Ectodermal cell (in vitro differentiated cells): ENCODE measurements at regions not wholly inside any gene's neighbourhood (a gene's known extent, or its start where the extent isn't known, plus 50 kb on each side); places are given as distances from the start of the nearest gene placed in this dataset.
A peak's percentile ranks its signal among the peaks of the same experiment; 100 is the strongest.

Source experiments
- H3K27ac ChIP-seq: 2 replicates; pipeline ENCODE4 v1.7.0; 2013; ENCODE audit warnings: mild to moderate bottlenecking, low read depth, low read length; ENCODE audit not compliant: insufficient read depth, poor library complexity, severe bottlenecking
- H3K27me3 ChIP-seq: 2 replicates; pipeline ENCODE4 v1.7.0; 2013; ENCODE audit warnings: mild to moderate bottlenecking, low read length; ENCODE audit not compliant: insufficient read depth, control insufficient read depth, poor library complexity, severe bottlenecking
- H3K36me3 ChIP-seq: one replicate; pipeline ENCODE4 v1.7.0; 2013; ENCODE audit warnings: low read length; ENCODE audit not compliant: control insufficient read depth, insufficient read depth
- H3K4me1 ChIP-seq: one replicate; pipeline ENCODE4 v1.7.0; 2013; ENCODE audit warnings: low read length; ENCODE audit not compliant: control insufficient read depth, insufficient read depth
- H3K4me3 ChIP-seq: 2 replicates; pipeline ENCODE4 v1.7.0; 2013; ENCODE audit warnings: low read depth, low read length, control low read depth; ENCODE audit not compliant: insufficient read depth
- H3K9me3 ChIP-seq: 2 replicates; pipeline ENCODE4 v1.7.0; 2013; ENCODE audit warnings: mild to moderate bottlenecking, low read length, moderate library complexity; ENCODE audit not compliant: control insufficient read depth
- WGBS, 2 experiments: methylation state at CpG; one replicate each; pipeline ENCODE4 v1.1.7; 2013; ENCODE audit warnings: missing lambda C conversion rate in 2 of 2; 5-methylcytosine and 5-hydroxymethylcytosine counted together

DNA sequence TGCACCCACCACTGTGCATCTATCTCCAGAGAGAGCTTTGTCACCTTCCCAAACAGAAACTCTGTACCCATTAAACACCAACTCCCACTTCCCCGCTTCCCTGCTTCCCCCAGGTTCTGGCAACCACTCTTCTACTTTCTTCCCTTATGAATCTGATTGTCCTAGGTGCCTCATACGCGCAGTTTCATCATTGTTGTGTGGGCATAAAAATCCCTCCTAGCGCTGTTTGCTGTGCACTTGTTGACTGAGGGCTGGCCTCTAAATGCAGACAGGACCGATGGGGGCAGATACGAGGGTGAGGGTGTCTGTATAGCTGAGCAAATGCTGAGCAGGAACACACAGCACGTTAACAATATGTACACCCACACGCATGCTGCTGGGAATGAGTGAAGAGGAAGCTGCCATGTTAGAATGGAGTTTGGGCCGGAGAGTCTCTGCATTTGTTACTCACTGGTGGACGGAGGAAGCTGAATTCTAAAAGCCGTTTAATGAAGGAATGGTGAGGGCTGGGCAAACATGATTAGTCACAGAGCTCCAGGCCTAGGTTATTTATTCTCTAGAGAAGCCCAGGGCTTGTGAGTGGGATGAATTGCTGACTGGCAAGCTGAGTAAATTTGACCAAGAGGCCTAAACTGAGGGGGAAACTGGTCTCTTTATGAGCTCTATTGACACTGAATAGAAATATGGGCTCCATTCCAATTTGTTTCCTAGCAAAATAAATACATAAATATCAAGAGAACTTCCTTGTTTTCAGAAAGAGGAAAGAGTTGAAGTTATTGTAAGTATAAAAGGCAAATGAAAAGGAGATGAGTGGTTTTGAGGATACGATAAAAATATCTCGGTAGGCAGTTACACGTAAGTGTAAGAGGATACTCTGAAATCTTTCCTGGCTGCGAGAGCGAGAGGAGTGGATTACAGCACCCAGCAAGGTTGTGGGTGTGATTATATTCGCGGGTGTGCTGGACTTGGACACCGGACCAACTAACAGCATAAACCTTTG lies 95.9 kb upstream of the RPS6KA3 start:
- Histone ChIP-seq H3K4me1 (peaks cover 4% of the 10 kb centered on the region), H3K27ac (peak overlapping the region; percentile 44), H3K27me3 (no peaks in the 10 kb centered on the region), H3K4me3 (no peak overlapping the region), H3K9me3 (no peaks in the 10 kb centered on the region), H3K36me3 (no peaks in the 10 kb centered on the region)
- 80 to 82% methylated on average over 18 to 19 of the region's 19 CpGs for WGBS, 2 experiments

DNA sequence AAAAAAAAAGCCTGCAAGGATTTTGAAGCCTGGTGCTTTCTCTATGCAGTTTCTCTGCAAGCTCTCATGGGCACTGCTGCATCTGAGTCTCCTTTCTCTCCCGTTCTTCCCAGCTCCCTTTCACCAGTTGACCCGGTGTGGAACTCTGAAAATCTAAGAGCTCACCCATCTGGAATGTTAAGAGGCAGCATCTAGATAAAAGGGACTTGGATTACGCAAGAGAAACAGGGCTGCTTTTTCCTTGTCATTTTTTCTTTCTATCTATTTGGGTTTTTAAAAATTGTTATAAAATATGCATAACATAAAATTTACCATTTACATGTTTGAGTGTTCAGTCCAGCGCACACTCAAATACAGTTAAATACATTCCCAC lies 95.2 kb upstream of the RPS6KA3 start:
- Histone ChIP-seq H3K4me1 (peaks cover 4% of the 10 kb centered on the region), H3K4me3 (no peak overlapping the region), H3K36me3 (no peaks in the 10 kb centered on the region), H3K27ac (no peak overlapping the region), H3K9me3 (no peaks in the 10 kb centered on the region), H3K27me3 (no peaks in the 10 kb centered on the region)
- WGBS, 2 experiments, result 35 to 56% methylated on average over 2 to 3 of the region's 4 CpGs

DNA sequence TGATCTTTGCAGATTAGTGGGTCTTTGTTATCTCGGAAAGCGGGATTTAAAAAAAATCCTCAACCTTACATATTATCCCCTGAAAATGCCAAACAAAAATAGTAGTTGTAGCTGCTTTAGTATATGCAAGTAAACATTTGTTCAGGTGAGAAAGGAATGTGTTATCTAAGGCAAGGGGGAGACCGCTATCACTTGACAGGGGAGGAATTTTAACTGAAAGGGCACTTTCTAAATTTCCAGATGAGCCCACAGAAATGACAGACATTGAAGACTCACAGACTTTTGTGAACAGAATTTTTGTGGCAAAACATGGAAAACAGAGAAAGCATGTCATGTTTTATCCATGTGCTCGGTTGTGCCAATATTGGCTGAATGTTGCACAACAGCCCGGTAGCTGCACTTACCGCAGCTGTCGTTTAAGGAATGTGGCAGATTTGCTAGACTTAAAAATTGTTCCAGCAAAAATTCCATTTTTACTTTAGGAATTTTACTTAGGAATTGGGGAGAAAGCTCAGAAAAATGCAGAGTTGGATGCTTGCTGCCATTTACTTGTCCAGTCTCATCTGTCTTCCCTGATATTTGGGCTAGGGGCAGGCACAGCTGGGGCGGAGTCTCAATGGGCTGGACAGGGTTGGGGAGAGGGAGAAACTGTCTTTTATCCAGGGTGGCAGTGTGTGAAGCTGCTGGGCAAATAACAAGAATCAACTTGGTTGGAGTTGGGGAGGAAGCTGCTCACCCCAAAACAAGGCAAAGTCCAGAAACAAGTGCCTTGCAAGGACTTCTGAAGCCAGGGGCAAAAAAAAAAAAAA lies 94.6 kb upstream of the RPS6KA3 start:
- peaks cover 4% of the 10 kb centered on the region for H3K4me1 ChIP-seq
- H3K27ac ChIP-seq, result no peak overlapping the region
- no peaks in the 10 kb centered on the region for H3K9me3 ChIP-seq
- H3K36me3 ChIP-seq, result no peaks in the 10 kb centered on the region
- H3K27me3 ChIP-seq, result no peaks in the 10 kb centered on the region
- 89 to 91% methylated on average over 5 to 6 of the region's 8 CpGs for WGBS, 2 experiments
- no peak overlapping the region for H3K4me3 ChIP-seq

DNA sequence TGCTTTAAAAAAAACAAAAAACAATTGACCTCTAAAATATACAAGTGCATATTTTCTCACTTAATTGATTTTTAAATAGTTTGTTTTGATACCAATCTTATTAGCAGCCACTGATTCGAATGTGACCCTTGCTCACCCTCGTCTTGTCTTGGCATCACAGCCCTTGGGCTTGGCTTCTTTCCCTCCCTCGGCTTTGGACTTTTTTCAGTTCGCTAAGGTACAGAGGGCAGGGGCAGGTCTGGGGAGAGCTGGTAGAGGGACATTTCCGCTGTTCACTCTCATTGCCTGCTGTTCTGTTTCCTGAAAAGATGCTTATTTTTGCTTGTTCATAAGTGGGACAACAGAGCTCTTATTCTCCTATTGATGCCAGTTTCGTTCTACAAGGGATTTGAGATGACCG lies 88.5 kb upstream of the RPS6KA3 start:
- no peaks in the 10 kb centered on the region for H3K4me1 ChIP-seq
- no peaks in the 10 kb centered on the region for H3K27me3 ChIP-seq
- no peak overlapping the region for H3K27ac ChIP-seq
- H3K4me3 ChIP-seq, result no peak overlapping the region
- 90 to 93% methylated on average over 7 of the region's 7 CpGs for WGBS, 2 experiments
- no peaks in the 10 kb centered on the region for H3K9me3 ChIP-seq
- no peaks in the 10 kb centered on the region for H3K36me3 ChIP-seq

DNA sequence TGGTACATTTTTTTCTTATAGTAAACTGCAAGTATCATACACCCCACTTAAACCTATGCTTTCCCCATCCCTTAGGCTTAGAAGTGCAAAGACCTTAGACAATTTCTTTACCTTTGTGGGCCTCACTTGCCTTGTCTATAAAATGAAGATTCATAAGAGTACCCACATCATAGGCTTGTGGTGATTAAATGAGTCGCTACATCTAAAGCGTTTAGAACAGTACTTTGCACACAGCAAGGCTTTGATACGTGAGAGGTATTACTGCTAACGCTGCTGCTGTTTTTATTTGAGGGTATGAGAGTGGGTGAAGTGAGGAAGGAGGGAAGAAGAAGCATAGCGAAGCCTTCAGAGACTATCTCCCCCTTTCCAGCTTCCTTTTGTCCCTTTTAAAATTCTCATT lies 87.8 kb upstream of the RPS6KA3 start:
- Histone ChIP-seq H3K27me3 (no peaks in the 10 kb centered on the region), H3K27ac (no peak overlapping the region), H3K36me3 (no peaks in the 10 kb centered on the region), H3K9me3 (no peaks in the 10 kb centered on the region), H3K4me3 (no peak overlapping the region), H3K4me1 (no peaks in the 10 kb centered on the region)
- WGBS, 2 experiments, result 97 to 98% methylated on average over 4 of the region's 5 CpGs

DNA sequence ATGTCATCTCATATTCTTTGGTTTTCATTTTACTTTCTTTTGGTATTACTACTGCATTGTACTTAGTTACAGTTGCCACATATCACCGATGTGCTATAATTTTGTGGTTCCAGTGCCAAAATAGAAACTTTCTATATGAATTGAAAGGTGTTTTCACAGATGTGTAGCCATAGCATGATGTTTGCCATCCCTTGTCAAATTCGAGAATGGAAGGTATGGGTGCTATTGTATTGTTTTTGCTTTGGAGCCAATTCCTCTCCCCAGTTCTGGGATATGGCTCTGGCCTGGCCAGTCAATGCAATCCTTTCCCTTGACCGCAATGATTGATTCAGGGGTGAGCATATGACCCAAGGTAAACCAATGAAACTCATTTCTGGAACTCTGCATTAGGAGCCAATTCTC lies 86.2 kb upstream of the RPS6KA3 start:
- Histone ChIP-seq H3K9me3 (no peaks in the 10 kb centered on the region), H3K4me3 (no peak overlapping the region)
- WGBS, 2 experiments, result 84 to 99% methylated on average over 2 to 3 of the region's 3 CpGs

DNA sequence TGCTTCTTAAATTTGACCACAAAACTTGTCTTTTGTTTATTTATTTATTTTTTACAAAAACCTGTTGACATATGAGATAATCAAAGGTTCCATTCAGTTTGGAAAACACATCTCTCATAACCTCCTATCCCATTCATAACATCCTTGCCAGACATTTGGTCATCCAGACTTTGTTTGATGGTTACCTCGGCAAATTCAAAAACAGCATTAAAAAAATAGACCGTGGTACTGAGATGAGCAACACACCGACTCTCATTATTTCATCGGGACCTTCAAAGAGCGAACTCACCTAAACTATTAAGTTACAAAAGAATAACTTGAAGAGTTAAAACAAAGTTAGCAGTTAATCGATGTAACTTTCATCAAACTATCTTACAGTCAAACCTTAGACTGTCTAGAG lies 85.8 kb upstream of the RPS6KA3 start:
- 91% methylated on average over 3 to 6 of the region's 6 CpGs for WGBS, 2 experiments
- H3K27me3 ChIP-seq, result no peaks in the 10 kb centered on the region
- H3K9me3 ChIP-seq, result no peaks in the 10 kb centered on the region
- H3K4me1 ChIP-seq, result no peaks in the 10 kb centered on the region
- H3K4me3 ChIP-seq, result no peak overlapping the region
- no peaks in the 10 kb centered on the region for H3K36me3 ChIP-seq
- no peak overlapping the region for H3K27ac ChIP-seq

More for the DNA sequence above, 86.2 kb upstream of the RPS6KA3 start:
- H3K27me3 ChIP-seq, result no peaks in the 10 kb centered on the region
- no peak overlapping the region for H3K27ac ChIP-seq
- no peaks in the 10 kb centered on the region for H3K4me1 ChIP-seq
- H3K36me3 ChIP-seq, result no peaks in the 10 kb centered on the region

DNA sequence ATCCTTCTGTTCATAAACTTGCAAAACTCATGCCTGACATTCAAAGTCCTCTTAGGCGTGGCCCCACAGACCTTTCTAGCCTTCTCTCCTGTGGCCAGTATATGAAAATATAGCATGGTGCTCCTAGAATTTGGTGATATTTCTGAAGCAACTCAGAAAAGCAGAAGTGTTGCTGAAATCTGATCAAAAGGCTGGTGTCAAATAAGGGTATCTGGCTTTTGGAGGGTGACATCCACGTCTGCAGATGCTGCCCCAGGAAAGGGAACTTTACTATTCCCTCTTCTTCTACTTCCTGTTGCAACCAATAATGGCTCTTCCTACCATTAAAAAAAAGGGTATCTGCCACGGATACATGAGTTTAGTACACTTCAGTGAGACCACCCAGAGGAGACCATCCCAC lies 83.9 kb upstream of the RPS6KA3 start:
- H3K4me1 ChIP-seq, result no peaks in the 10 kb centered on the region
- WGBS, 2 experiments, result 89 to 91% methylated on average over 3 of the region's 3 CpGs

DNA sequence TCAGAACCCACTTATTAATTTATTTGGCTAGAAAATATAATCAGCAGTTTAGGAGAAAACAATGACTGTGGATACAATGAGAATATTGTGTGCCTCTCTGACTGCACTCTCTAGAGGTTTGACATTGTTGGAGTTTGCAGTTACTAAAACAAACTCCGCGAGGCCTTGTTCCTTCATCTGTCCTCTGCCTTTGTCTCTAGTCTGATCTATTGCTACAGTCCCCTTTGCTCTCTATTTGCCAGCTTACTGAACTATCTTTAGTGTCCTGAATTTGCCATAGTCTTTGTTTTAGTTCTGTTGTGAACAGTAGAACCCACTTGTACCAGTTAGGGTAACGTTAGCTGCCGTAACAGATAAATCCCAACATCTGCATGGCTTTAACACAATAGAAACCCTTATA lies 81.4 kb upstream of the RPS6KA3 start:
- H3K4me1 ChIP-seq, result no peaks in the 10 kb centered on the region
- H3K36me3 ChIP-seq, result no peaks in the 10 kb centered on the region
- WGBS, 2 experiments, result 91 to 93% methylated on average over 2 to 4 of the region's 4 CpGs
- H3K27me3 ChIP-seq, result no peaks in the 10 kb centered on the region
- H3K9me3 ChIP-seq, result no peaks in the 10 kb centered on the region
- no peak overlapping the region for H3K4me3 ChIP-seq
- no peak overlapping the region for H3K27ac ChIP-seq

More for the DNA sequence above, 83.9 kb upstream of the RPS6KA3 start:
- H3K36me3 ChIP-seq, result no peaks in the 10 kb centered on the region
- H3K4me3 ChIP-seq, result no peak overlapping the region
- no peaks in the 10 kb centered on the region for H3K9me3 ChIP-seq
- H3K27ac ChIP-seq, result no peak overlapping the region
- no peaks in the 10 kb centered on the region for H3K27me3 ChIP-seq

DNA sequence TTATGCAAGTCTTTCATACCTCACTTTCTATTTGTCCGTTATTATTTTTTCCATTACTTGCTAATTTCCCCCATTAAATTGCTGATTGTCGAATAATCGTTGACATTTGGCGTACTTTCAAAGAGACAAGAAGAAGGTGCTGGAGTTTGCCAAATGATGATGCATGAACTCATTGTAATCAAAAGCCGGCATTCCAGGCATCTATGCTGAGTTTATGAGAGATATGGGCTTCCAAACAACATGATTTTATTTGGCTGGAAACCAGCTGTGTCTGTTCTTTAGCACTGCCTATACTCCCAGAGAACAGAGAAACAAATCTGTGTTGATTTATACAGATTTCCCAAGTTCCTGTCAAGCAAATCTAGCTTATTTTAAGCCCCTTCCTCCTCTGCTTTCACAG lies 80.8 kb upstream of the RPS6KA3 start:
- no peak overlapping the region for H3K4me3 ChIP-seq
- H3K36me3 ChIP-seq, result no peaks in the 10 kb centered on the region
- H3K4me1 ChIP-seq, result no peaks in the 10 kb centered on the region
- no peaks in the 10 kb centered on the region for H3K9me3 ChIP-seq
- H3K27me3 ChIP-seq, result no peaks in the 10 kb centered on the region
- no peak overlapping the region for H3K27ac ChIP-seq
- WGBS, 2 experiments, result 90 to 97% methylated on average over 5 of the region's 5 CpGs
